Thyroid gland (tissue), 4 donors: ENCODE measurements at regions not wholly inside any gene's neighbourhood (a gene's known extent, or its start where the extent isn't known, plus 50 kb on each side); places are given as distances from the start of the nearest gene placed in this dataset.

Experiments
- DNase-seq, 2 donors: peaks; one replicate each; pipeline ENCODE4 v3.0.0-alpha.2; 2019
- H3K27ac ChIP-seq, 3 donors: fragments of 200-600 bp; sonication (generic); 1 replicate in 2 of 3; 2 replicates in 1 of 3; pipeline ENCODE4 v1.5.1; 2016 to 2019; ENCODE audit warnings: mild to moderate bottlenecking in 1 of 3, moderate library complexity in 1 of 3
- H3K27me3 ChIP-seq: fragments of 200-600 bp; sonication (generic); one replicate; pipeline ENCODE4 v1.5.1; 2019
- H3K36me3 ChIP-seq, 2 donors: fragments of 200-600 bp; sonication (generic); one replicate each; pipeline ENCODE4 v1.5.1; 2016 to 2019
- H3K4me1 ChIP-seq, 2 donors: fragments of 200-600 bp; sonication (generic); one replicate each; pipeline ENCODE4 v1.5.1; 2017 to 2019
- H3K4me3 ChIP-seq, 3 donors: fragments of 200-600 bp; sonication (generic); replicated peaks in 1 of 3; 1 replicate in 2 of 3; 2 replicates in 1 of 3; pipeline ENCODE4 v1.5.1; 2016; ENCODE audit warnings: mild to moderate bottlenecking in 1 of 3
- H3K9me3 ChIP-seq: fragments of 200-600 bp; sonication (generic); one replicate; pipeline ENCODE4 v1.5.1; 2017
- CTCF ChIP-seq, 6 experiments: fragments of 200-600 bp in 3 of 6; fragments of 450-650 bp in 3 of 6; sonication (generic) in 3 of 6; IDR thresholded peaks; one replicate each; pipeline ENCODE4 v1.5.1; 2016 to 2019; ENCODE audit warnings: antibody characterized with exemption in 6 of 6, mild to moderate bottlenecking in 2 of 6, inconsistent platforms in 1 of 6, moderate library complexity in 1 of 6
- POLR2A ChIP-seq, 2 donors: fragments of 450-650 bp; IDR thresholded peaks; one replicate each; pipeline ENCODE4 v1.6.1; 2017; ENCODE audit warnings: antibody characterized with exemption in 2 of 2, mild to moderate bottlenecking in 2 of 2, moderate library complexity in 1 of 2
- WGBS, 2 donors: methylation state at CpG; one replicate each; pipeline ENCODE4 v1.1.5; 2017; 5-methylcytosine and 5-hydroxymethylcytosine counted together
- intact Hi-C: fragments of 100-400 bp; cut with DNase I; formaldehyde crosslinking; loops from one replicate; pipeline ENCODE4 v1.15.1; 2023

- DNase-seq, result no peak
- H3K36me3 ChIP-seq, result no peaks in the 10 kb centered on the region
- intact Hi-C loops, result no loop called here
- 96 to 98% methylated on average over 1 of the region's 1 CpG for WGBS, 2 donors
- H3K27ac ChIP-seq, result no peak overlapping the region
- H3K27me3 ChIP-seq, result no peaks in the 10 kb centered on the region
- H3K4me3 ChIP-seq, result no peak overlapping the region
- TF ChIP-seq CTCF (IDR thresholded peaks at IDR 0.05), result no peak
- no peak for TF ChIP-seq POLR2A (IDR thresholded peaks at IDR 0.05)
- no peaks in the 10 kb centered on the region for H3K9me3 ChIP-seq
- no peaks in the 10 kb centered on the region for H3K4me1 ChIP-seq
Measured at GRCh38 chr18:39636931-39637330, 2071.3 kb upstream of the CELF4 start.

GRCh38 chr18:39635966-39636365 lies 2070.4 kb upstream of the CELF4 start:
- intact Hi-C loops, result no loop called here
- Histone ChIP-seq H3K27ac (no peak overlapping the region), H3K4me3 (no peak overlapping the region), H3K9me3 (no peaks in the 10 kb centered on the region), H3K36me3 (no peaks in the 10 kb centered on the region), H3K4me1 (no peaks in the 10 kb centered on the region), H3K27me3 (no peaks in the 10 kb centered on the region)
- no peak for DNase-seq
- TF ChIP-seq CTCF (IDR thresholded peaks at IDR 0.05) (no peak), POLR2A (IDR thresholded peaks at IDR 0.05) (no peak)

- Histone ChIP-seq H3K9me3 (no peaks in the 10 kb centered on the region), H3K27me3 (no peaks in the 10 kb centered on the region), H3K4me1 (no peaks in the 10 kb centered on the region), H3K4me3 (no peak overlapping the region), H3K27ac (no peak overlapping the region), H3K36me3 (no peaks in the 10 kb centered on the region)
- intact Hi-C loops, result no loop called here
- no peak for DNase-seq
- TF ChIP-seq POLR2A (IDR thresholded peaks at IDR 0.05) (no peak), CTCF (IDR thresholded peaks at IDR 0.05) (no peak)
Measured at GRCh38 chr18:39635192-39635591, 2069.6 kb upstream of the CELF4 start.

- Histone ChIP-seq H3K27ac (no peak overlapping the region), H3K4me3 (no peak overlapping the region), H3K4me1 (peaks cover 0 to 5% of the 10 kb centered on the region in 2 donors), H3K27me3 (no peaks in the 10 kb centered on the region), H3K36me3 (no peaks in the 10 kb centered on the region), H3K9me3 (no peaks in the 10 kb centered on the region)
- TF ChIP-seq POLR2A (IDR thresholded peaks at IDR 0.05) (no peak), CTCF (IDR thresholded peaks at IDR 0.05) (no peak)
- no peak for DNase-seq
- intact Hi-C loops, result no loop called here
- WGBS, 2 donors, result 72 to 81% methylated on average over 5 of the region's 5 CpGs
Measured at GRCh38 chr18:39627936-39628335, 2062.3 kb upstream of the CELF4 start.

GRCh38 chr18:39624961-39625360 lies 2059.4 kb upstream of the CELF4 start:
- Histone ChIP-seq H3K36me3 (no peaks in the 10 kb centered on the region), H3K9me3 (no peaks in the 10 kb centered on the region), H3K4me3 (no peak overlapping the region), H3K27ac (no peak overlapping the region), H3K27me3 (no peaks in the 10 kb centered on the region), H3K4me1 (peaks cover 4 to 5% of the 10 kb centered on the region in 2 donors)
- intact Hi-C loops, result no loop called here
- no peak for DNase-seq
- TF ChIP-seq CTCF (IDR thresholded peaks at IDR 0.05) (no peak), POLR2A (IDR thresholded peaks at IDR 0.05) (no peak)
- 82 to 86% methylated on average over 4 of the region's 4 CpGs for WGBS, 2 donors
